ENCODE measurements at regions not wholly inside any gene's neighbourhood (a gene's known extent, or its start where the extent isn't known, plus 50 kb on each side); places are given as distances from the start of the nearest gene placed in this dataset.

DNA sequence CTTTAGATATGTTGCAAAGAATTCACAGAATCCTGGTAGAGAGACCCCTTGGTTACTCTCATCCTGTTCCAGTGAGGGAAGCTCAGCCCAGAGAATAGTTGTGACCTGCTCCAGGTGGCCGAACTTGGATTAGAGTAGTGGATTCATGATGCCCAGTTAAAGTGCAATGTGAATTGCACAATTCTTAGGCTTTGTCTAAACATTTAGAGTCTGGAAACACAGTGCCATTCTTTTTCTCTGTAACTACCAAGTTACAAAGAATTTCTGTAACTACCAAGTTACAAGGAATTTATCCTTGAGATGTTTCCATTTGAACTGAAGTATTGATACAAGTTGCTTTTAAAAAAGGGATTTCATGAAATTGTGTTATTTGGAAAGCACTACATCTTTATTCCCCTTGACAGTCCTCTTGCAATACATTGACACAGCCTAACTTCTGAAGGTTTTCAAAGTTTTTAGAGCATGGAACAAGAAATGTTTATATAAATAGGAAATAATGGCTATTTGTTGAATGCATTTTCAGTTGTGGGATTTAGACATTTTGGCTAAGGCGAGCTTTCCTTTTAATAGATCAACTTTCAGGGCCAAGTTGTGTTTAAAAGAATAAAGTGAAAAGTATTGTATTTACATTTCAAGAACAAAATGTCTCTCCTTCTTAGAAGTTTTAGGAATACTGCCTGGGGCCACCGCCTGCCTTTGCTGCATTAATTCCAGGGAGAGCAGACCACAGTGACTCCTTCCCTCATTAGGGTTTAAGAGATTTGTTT is 315.0 kb downstream of the LPIN1 start:
- H3K4me3 ChIP-seq (ENCODE audit: low read depth, low read length): no peak overlapping the region
- DNase-seq (ENCODE audit: low read depth): no peak
- no peak for TF ChIP-seq CTCF (conservative IDR thresholded peaks at IDR 0.05; ENCODE audit: low read depth, low read length)

GRCh38 chr2:12062053-12062395 is 315.6 kb downstream of the LPIN1 start:
- no peak for DNase-seq (ENCODE audit: low read depth)
- no peak for TF ChIP-seq CTCF (conservative IDR thresholded peaks at IDR 0.05; ENCODE audit: low read depth, low read length)
- no peak overlapping the region for H3K4me3 ChIP-seq (ENCODE audit: low read depth, low read length)

GRCh38 chr2:12063210-12063609 is 316.8 kb downstream of the LPIN1 start:
- H3K4me3 ChIP-seq (ENCODE audit: low read depth, low read length): no peak overlapping the region
- TF ChIP-seq CTCF (conservative IDR thresholded peaks at IDR 0.05; ENCODE audit: low read depth, low read length): no peak

DNA sequence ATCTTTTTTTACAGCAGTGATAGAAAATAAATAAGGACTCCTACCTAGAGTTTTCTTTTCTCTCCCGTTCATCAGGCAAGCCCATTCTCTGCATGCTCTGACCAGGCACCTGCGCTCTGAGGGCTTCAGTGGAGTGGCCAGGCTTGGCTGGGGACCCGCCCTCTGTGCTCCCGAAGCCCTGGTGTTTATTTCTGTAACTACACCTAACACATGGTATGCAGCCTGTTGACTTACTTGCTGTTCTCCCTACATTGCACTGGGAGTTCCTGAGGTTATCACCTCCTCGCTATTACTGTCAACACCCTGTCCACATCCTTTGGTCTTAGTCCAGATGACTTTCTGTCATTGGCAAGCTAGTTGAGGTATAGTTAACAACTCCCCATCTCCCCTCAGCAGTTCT is 317.7 kb downstream of the LPIN1 start:
- TF ChIP-seq CTCF (conservative IDR thresholded peaks at IDR 0.05; ENCODE audit: low read depth, low read length): no peak
- no peak overlapping the region for H3K4me3 ChIP-seq (ENCODE audit: low read depth, low read length)
- DNase-seq (ENCODE audit: low read depth): no peak

More at GRCh38 chr2:12063210-12063609, 316.8 kb downstream of the LPIN1 start:
- DNase-seq (ENCODE audit: low read depth): no peak

GRCh38 chr2:12066116-12066515 is 319.7 kb downstream of the LPIN1 start:
- no peak overlapping the region for H3K4me3 ChIP-seq (ENCODE audit: low read depth, low read length)
- no peak for DNase-seq (ENCODE audit: low read depth)
- no peak for TF ChIP-seq CTCF (conservative IDR thresholded peaks at IDR 0.05; ENCODE audit: low read depth, low read length)

GRCh38 chr2:12066986-12067385 is 320.6 kb downstream of the LPIN1 start:
- no peak overlapping the region for H3K4me3 ChIP-seq (ENCODE audit: low read depth, low read length)
- DNase-seq (ENCODE audit: low read depth): no peak
- no peak for TF ChIP-seq CTCF (conservative IDR thresholded peaks at IDR 0.05; ENCODE audit: low read depth, low read length)

Data from epithelial cell of proximal tubule (primary cell).